ENCODE measurements at regions not wholly inside any gene's neighbourhood (a gene's known extent, or its start where the extent isn't known, plus 50 kb on each side); places are given as distances from the start of the nearest gene placed in this dataset.

DNA sequence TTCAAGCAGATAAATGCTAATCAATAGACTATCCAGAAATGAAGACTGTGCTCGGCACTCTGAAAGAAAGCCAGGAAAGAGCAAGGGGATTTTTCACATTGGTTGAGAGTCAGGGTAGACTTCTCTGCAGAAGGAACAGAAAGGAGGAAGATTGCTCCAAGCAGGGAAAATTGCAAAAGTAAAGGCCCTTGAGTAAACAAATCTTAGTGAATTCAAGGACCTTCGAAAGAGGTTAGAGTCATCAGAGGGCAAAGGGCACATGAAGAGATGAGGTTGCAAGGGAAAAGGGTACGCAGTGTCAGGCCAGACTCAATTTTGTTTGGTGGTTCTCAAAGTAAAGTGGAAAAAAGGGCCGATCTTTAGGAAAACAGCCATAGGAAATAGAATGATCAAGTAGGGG is 157.6 kb upstream of the RAI14 start:
- TF ChIP-seq EZH2 (IDR thresholded peaks at IDR 0.05; ENCODE audit: borderline replicate concordance, low read depth, low read length, severe bottlenecking) (no peak), POLR2AphosphoS5 (IDR thresholded peaks at IDR 0.05; ENCODE audit: insufficient read depth, low read depth, low read length) (no peak), POLR2A (IDR thresholded peaks at IDR 0.05; ENCODE audit: low read depth, low read length) (no peak), JUN (IDR thresholded peaks at IDR 0.05; ENCODE audit: borderline replicate concordance, insufficient read depth, insufficient read length, low read depth) (no peak)
- TF ChIP-seq, protein P1, sequence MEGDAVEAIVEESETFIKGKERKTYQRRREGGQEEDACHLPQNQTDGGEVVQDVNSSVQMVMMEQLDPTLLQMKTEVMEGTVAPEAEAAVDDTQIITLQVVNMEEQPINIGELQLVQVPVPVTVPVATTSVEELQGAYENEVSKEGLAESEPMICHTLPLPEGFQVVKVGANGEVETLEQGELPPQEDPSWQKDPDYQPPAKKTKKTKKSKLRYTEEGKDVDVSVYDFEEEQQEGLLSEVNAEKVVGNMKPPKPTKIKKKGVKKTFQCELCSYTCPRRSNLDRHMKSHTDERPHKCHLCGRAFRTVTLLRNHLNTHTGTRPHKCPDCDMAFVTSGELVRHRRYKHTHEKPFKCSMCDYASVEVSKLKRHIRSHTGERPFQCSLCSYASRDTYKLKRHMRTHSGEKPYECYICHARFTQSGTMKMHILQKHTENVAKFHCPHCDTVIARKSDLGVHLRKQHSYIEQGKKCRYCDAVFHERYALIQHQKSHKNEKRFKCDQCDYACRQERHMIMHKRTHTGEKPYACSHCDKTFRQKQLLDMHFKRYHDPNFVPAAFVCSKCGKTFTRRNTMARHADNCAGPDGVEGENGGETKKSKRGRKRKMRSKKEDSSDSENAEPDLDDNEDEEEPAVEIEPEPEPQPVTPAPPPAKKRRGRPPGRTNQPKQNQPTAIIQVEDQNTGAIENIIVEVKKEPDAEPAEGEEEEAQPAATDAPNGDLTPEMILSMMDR (IDR thresholded peaks at IDR 0.05; ENCODE audit: extremely low read depth in 1 of 2, insufficient read depth in 1 of 2, low read depth in 1 of 2, low read length in 2 of 2), result no peak
